ENCODE measurements at regions not wholly inside any gene's neighbourhood (a gene's known extent, or its start where the extent isn't known, plus 50 kb on each side); places are given as distances from the start of the nearest gene placed in this dataset.
"Not testable (repeated sequence)": the region's sequence is repeated elsewhere in the genome, so short reads cannot be mapped to it uniquely, and the experiment has no call there.

GRCh38 chr5:25439025-25439424, 794.2 kb upstream of the CDH10 start:
- DNase-seq (ENCODE audit: low read depth, low spot score) = no peak
- no peak overlapping the region for H3K4me3 ChIP-seq
- no peaks in the 10 kb centered on the region for H3K9me3 ChIP-seq (ENCODE audit: low read depth, low read length)
- H3K9ac ChIP-seq (ENCODE audit: insufficient read length) = no peak overlapping the region
- H3K36me3 ChIP-seq (ENCODE audit: insufficient read depth, low read length) = no peaks in the 10 kb centered on the region
- TF ChIP-seq POLR2AphosphoS5 (IDR thresholded peaks at IDR 0.05; ENCODE audit: borderline replicate concordance, low read depth, low read length) (no peak), FOXP2 (optimal IDR thresholded peaks at IDR 0.05; ENCODE audit: control extremely low read depth, extremely low read length, insufficient read depth) (no peak), EZH2 (IDR thresholded peaks at IDR 0.05) (no peak)
- H3K27ac ChIP-seq = no peak overlapping the region

- H3K9me3 ChIP-seq (ENCODE audit: low read depth, low read length); H3K36me3 ChIP-seq (ENCODE audit: insufficient read depth, low read length); H3K9ac ChIP-seq (ENCODE audit: insufficient read length); H3K4me3 ChIP-seq; DNase-seq (ENCODE audit: low read depth, low spot score); H3K27ac ChIP-seq: not testable (repeated sequence)
Observed at GRCh38 chr5:25438375-25438774, 793.6 kb upstream of the CDH10 start.

DNA sequence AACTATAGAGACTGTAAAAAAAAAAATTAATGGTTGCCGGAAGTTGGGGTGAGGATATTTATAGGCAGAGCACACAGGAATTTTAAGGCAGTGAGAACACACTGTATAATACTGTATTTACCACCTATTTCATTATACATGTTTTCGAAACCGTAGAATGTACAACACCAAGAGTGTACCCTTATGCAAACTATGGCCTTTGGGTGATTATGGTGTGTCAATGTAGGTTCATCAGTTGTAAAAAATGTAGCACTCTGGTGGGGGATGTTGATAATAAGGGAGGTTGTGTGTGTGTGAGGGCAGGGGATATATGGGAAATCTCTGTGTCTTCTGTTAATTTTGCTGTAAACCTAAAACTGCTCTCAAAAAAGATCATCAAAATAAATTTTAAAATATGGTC, 791.7 kb upstream of the CDH10 start:
- no peaks in the 10 kb centered on the region for H3K36me3 ChIP-seq (ENCODE audit: insufficient read depth, low read length)
- DNase-seq (ENCODE audit: low read depth, low spot score) = no peak
- H3K9ac ChIP-seq (ENCODE audit: insufficient read length) = no peak overlapping the region
- H3K27ac ChIP-seq = no peak overlapping the region
- H3K4me3 ChIP-seq = no peak overlapping the region
- no peaks in the 10 kb centered on the region for H3K9me3 ChIP-seq (ENCODE audit: low read depth, low read length)
- TF ChIP-seq EZH2 (IDR thresholded peaks at IDR 0.05) = no peak
- TF ChIP-seq POLR2AphosphoS5 (IDR thresholded peaks at IDR 0.05; ENCODE audit: borderline replicate concordance, low read depth, low read length) = no peak
- TF ChIP-seq FOXP2 (optimal IDR thresholded peaks at IDR 0.05; ENCODE audit: control extremely low read depth, extremely low read length, insufficient read depth) = no peak

GRCh38 chr5:25435882-25436281, 791.1 kb upstream of the CDH10 start:
- Histone ChIP-seq H3K9ac (ENCODE audit: insufficient read length) (no peak overlapping the region), H3K4me3 (no peak overlapping the region), H3K27ac (no peak overlapping the region), H3K36me3 (ENCODE audit: insufficient read depth, low read length) (no peaks in the 10 kb centered on the region), H3K9me3 (ENCODE audit: low read depth, low read length) (no peaks in the 10 kb centered on the region)
- DNase-seq (ENCODE audit: low read depth, low spot score) = no peak
- no peak for TF ChIP-seq FOXP2 (optimal IDR thresholded peaks at IDR 0.05; ENCODE audit: control extremely low read depth, extremely low read length, insufficient read depth)
- no peak for TF ChIP-seq EZH2 (IDR thresholded peaks at IDR 0.05)
- no peak for TF ChIP-seq POLR2AphosphoS5 (IDR thresholded peaks at IDR 0.05; ENCODE audit: borderline replicate concordance, low read depth, low read length)

- no peak overlapping the region for H3K4me3 ChIP-seq
- H3K27ac ChIP-seq = no peak overlapping the region
- H3K36me3 ChIP-seq (ENCODE audit: insufficient read depth, low read length) = no peaks in the 10 kb centered on the region
- TF ChIP-seq EZH2 (IDR thresholded peaks at IDR 0.05) (no peak), POLR2AphosphoS5 (IDR thresholded peaks at IDR 0.05; ENCODE audit: borderline replicate concordance, low read depth, low read length) (no peak), FOXP2 (optimal IDR thresholded peaks at IDR 0.05; ENCODE audit: control extremely low read depth, extremely low read length, insufficient read depth) (no peak)
- no peaks in the 10 kb centered on the region; the same call in 1 of the 2 replicates for H3K9me3 ChIP-seq (ENCODE audit: low read depth, low read length)
- DNase-seq (ENCODE audit: low read depth, low spot score) = no peak
- no peak overlapping the region for H3K9ac ChIP-seq (ENCODE audit: insufficient read length)
Observed at GRCh38 chr5:25427240-25427639, 782.5 kb upstream of the CDH10 start.

- no peak for TF ChIP-seq FOXP2 (optimal IDR thresholded peaks at IDR 0.05; ENCODE audit: control extremely low read depth, extremely low read length, insufficient read depth)
- TF ChIP-seq POLR2AphosphoS5 (IDR thresholded peaks at IDR 0.05; ENCODE audit: borderline replicate concordance, low read depth, low read length) = no peak
- TF ChIP-seq EZH2 (IDR thresholded peaks at IDR 0.05) = no peak
- Histone ChIP-seq H3K27ac (no peak overlapping the region), H3K36me3 (ENCODE audit: insufficient read depth, low read length) (no peaks in the 10 kb centered on the region), H3K9ac (ENCODE audit: insufficient read length) (no peak overlapping the region), H3K4me3 (no peak overlapping the region), H3K9me3 (ENCODE audit: low read depth, low read length) (no peaks in the 10 kb centered on the region; the same call in 1 of the 2 replicates)
- no peak for DNase-seq (ENCODE audit: low read depth, low spot score)
Observed at GRCh38 chr5:25423271-25423670, 778.5 kb upstream of the CDH10 start.

- no peaks in the 10 kb centered on the region; the same call in 1 of the 2 replicates for H3K9me3 ChIP-seq (ENCODE audit: low read depth, low read length)
- no peak overlapping the region for H3K9ac ChIP-seq (ENCODE audit: insufficient read length)
- no peak overlapping the region for H3K4me3 ChIP-seq
- H3K27ac ChIP-seq = no peak overlapping the region
- TF ChIP-seq EZH2 (IDR thresholded peaks at IDR 0.05) (no peak), POLR2AphosphoS5 (IDR thresholded peaks at IDR 0.05; ENCODE audit: borderline replicate concordance, low read depth, low read length) (no peak), FOXP2 (optimal IDR thresholded peaks at IDR 0.05; ENCODE audit: control extremely low read depth, extremely low read length, insufficient read depth) (no peak)
- DNase-seq (ENCODE audit: low read depth, low spot score) = no peak
- no peaks in the 10 kb centered on the region for H3K36me3 ChIP-seq (ENCODE audit: insufficient read depth, low read length)
Observed at GRCh38 chr5:25419684-25420083, 774.9 kb upstream of the CDH10 start.

GRCh38 chr5:25418978-25419377, 774.2 kb upstream of the CDH10 start:
- no peak for DNase-seq (ENCODE audit: low read depth, low spot score)
- TF ChIP-seq POLR2AphosphoS5 (IDR thresholded peaks at IDR 0.05; ENCODE audit: borderline replicate concordance, low read depth, low read length) (no peak), FOXP2 (optimal IDR thresholded peaks at IDR 0.05; ENCODE audit: control extremely low read depth, extremely low read length, insufficient read depth) (no peak), EZH2 (IDR thresholded peaks at IDR 0.05) (no peak)
- no peak overlapping the region for H3K27ac ChIP-seq
- no peaks in the 10 kb centered on the region for H3K36me3 ChIP-seq (ENCODE audit: insufficient read depth, low read length)
- no peaks in the 10 kb centered on the region for H3K9me3 ChIP-seq (ENCODE audit: low read depth, low read length)
- H3K9ac ChIP-seq (ENCODE audit: insufficient read length) = no peak overlapping the region
- no peak overlapping the region for H3K4me3 ChIP-seq

DNA sequence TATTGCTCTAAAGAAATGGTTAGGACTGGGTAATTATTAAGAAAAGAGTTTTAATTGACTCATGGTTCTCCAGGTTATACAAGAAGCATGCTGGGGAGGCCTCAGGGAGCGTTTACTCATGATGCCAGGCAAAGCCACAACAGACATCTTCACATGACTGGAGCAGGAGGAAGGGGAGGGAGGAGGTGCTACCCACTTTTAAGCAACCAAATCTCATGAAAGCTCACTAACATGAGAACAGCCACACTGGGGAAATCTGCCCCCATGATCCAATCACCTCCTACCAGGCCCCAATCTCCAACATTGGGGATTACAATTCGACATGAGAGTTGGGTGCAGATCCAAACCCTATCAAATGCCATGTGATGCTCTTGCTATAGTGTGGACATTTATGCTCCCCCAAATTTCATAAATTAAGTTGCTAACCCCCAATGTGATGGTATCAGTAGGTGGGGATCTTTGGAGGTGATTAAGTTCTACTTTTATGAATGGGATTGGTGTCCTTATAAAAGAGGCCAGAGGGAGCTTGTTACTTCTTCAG, 773.6 kb upstream of the CDH10 start:
- Histone ChIP-seq H3K4me3 (no peak overlapping the region), H3K9ac (ENCODE audit: insufficient read length) (no peak overlapping the region), H3K36me3 (ENCODE audit: insufficient read depth, low read length) (no peaks in the 10 kb centered on the region), H3K27ac (no peak overlapping the region), H3K9me3 (ENCODE audit: low read depth, low read length) (no peaks in the 10 kb centered on the region)
- DNase-seq (ENCODE audit: low read depth, low spot score) = no peak
- TF ChIP-seq FOXP2 (optimal IDR thresholded peaks at IDR 0.05; ENCODE audit: control extremely low read depth, extremely low read length, insufficient read depth) (no peak), EZH2 (IDR thresholded peaks at IDR 0.05) (no peak), POLR2AphosphoS5 (IDR thresholded peaks at IDR 0.05; ENCODE audit: borderline replicate concordance, low read depth, low read length) (no peak)

Measured in SK-N-MC (cell line).